NCI-H446 treated with DMSO at 0.1 percent for 48 hours (cell line): ENCODE measurements at regions not wholly inside any gene's neighbourhood (a gene's known extent, or its start where the extent isn't known, plus 50 kb on each side); places are given as distances from the start of the nearest gene placed in this dataset.
"Not testable (repeated sequence)": the region's sequence is repeated elsewhere in the genome, so short reads cannot be mapped to it uniquely, and the experiment has no call there.

Experiments used
- DNase-seq: peaks from one replicate; lab custom pipeline; 2025; lab: John Stamatoyannopoulos, UW

GRCh38 chr3:72660270-72661114 lies 187.8 kb downstream of the SHQ1 start:
- no peak for DNase-seq

- peak; percentile 75 for DNase-seq
Observed at GRCh38 chr3:72659596-72659995, 188.6 kb downstream of the SHQ1 start.

- no peak for DNase-seq
Observed at GRCh38 chr3:72659188-72659587, 189.1 kb downstream of the SHQ1 start.

- DNase-seq: no peak
Observed at GRCh38 chr3:72658466-72659100, 189.7 kb downstream of the SHQ1 start.

- DNase-seq: no peak
Observed at GRCh38 chr3:72657666-72658065, 190.6 kb downstream of the SHQ1 start.

- DNase-seq: peak; percentile 43
Observed at GRCh38 chr3:72655723-72656122, 192.5 kb downstream of the SHQ1 start.

GRCh38 chr3:72655131-72655551 lies 193.1 kb downstream of the SHQ1 start:
- no peak for DNase-seq

- DNase-seq: no peak
Observed at GRCh38 chr3:72652395-72652794, 195.8 kb downstream of the SHQ1 start.

- DNase-seq: no peak
Observed at GRCh38 chr3:72651498-72651897, 196.7 kb downstream of the SHQ1 start.

- DNase-seq: no peak
Observed at GRCh38 chr3:72646263-72646662, 202.0 kb downstream of the SHQ1 start.

GRCh38 chr3:72643635-72644034 lies 204.6 kb downstream of the SHQ1 start:
- not testable (repeated sequence) for DNase-seq

GRCh38 chr3:72641684-72642083 lies 206.6 kb downstream of the SHQ1 start:
- DNase-seq: no peak

- no peak for DNase-seq
Observed at GRCh38 chr3:72641072-72641471, 207.2 kb downstream of the SHQ1 start.

- no peak for DNase-seq
Observed at GRCh38 chr3:72636969-72637597, 211.2 kb downstream of the SHQ1 start.

- no peak for DNase-seq
Observed at GRCh38 chr3:72635551-72635950, 212.7 kb downstream of the SHQ1 start.

GRCh38 chr3:72634128-72634527 lies 214.1 kb downstream of the SHQ1 start:
- DNase-seq: no peak

- DNase-seq: no peak
Observed at GRCh38 chr3:72633534-72633933, 214.7 kb downstream of the SHQ1 start.

GRCh38 chr3:72633121-72633520 lies 215.1 kb downstream of the SHQ1 start:
- DNase-seq: no peak

GRCh38 chr3:72632129-72632528 lies 216.1 kb downstream of the SHQ1 start:
- no peak for DNase-seq

- DNase-seq: no peak
Observed at GRCh38 chr3:72630969-72631344, 217.3 kb downstream of the SHQ1 start.

- peak; percentile 55 for DNase-seq
Observed at GRCh38 chr3:72630327-72630968, 217.8 kb downstream of the SHQ1 start.

- DNase-seq: no peak
Observed at GRCh38 chr3:72629191-72629631, 219.0 kb downstream of the SHQ1 start.

GRCh38 chr3:72628065-72628464 lies 220.2 kb downstream of the SHQ1 start:
- DNase-seq: no peak
